HG03097 (cell line): ENCODE measurements at regions not wholly inside any gene's neighbourhood (a gene's known extent, or its start where the extent isn't known, plus 50 kb on each side); places are given as distances from the start of the nearest gene placed in this dataset.

Source experiments
- ATAC-seq: cut with Tn5 transposase; IDR thresholded peaks from one replicate; pipeline ENCODE4 v1.9.1; 2021; ENCODE audit not compliant: unreplicated experiment, low FRiP score

- no peak for ATAC-seq
These were observed 300.8 kb downstream of the PAX1 start for GRCh38 chr20:22006306-22006705.

DNA sequence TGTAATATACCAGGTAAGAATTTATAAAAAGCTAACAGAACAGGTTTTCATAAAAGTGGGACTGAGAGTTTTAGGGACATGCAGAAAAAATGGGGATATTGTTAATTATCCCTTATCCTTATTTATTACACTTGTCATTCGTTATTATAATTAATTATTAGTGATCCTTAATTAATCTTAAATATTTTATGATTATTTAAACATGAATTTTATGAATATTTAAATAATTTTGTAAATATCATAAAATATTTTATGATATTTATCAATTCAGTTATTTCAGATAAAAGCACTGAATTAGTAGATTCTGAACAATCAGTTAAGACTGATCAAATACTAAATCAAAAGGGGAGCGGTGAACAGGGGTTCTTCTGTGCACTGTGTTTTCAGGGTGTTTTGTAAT lies 300.1 kb downstream of the PAX1 start:
- ATAC-seq: no peak

DNA sequence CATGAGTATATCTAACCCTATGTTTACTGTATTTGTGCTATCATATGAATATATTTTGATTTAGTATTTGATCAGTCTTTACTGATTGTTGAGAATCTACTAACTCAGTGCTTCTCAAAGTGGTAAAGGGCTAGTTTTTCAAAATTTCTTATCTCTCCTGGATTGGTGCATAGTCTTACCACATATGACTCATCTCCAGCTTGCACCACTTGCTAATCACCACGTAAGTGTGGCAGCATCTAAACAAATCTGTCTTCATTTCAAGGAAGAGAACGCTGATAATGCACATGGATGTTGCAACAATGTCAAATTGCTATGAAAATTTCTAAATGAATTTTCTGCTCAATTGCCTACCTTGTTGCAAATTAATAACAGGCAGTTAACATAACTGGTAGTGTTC lies 299.5 kb downstream of the PAX1 start:
- no peak for ATAC-seq

DNA sequence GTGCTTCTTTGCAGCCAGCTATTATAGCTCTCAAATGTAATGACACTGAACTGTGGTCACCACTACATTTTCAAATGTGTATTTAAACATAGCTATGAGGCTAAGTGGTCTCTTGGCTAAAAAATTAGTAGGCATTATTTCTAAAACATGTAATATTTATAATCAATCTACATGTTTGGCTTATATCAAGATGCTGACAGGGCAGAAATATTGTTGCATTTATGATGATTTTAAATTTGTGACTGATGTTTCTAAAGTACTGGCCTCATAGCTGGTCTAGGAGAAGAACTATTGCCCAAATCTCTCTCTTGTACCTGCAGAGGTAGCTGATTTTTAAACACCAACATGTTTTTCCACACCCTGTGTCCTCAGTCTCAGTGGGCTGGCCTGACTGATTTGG lies 298.2 kb downstream of the PAX1 start:
- no peak for ATAC-seq

- ATAC-seq: no peak
These were observed 296.4 kb downstream of the PAX1 start for GRCh38 chr20:22001886-22002285.

DNA sequence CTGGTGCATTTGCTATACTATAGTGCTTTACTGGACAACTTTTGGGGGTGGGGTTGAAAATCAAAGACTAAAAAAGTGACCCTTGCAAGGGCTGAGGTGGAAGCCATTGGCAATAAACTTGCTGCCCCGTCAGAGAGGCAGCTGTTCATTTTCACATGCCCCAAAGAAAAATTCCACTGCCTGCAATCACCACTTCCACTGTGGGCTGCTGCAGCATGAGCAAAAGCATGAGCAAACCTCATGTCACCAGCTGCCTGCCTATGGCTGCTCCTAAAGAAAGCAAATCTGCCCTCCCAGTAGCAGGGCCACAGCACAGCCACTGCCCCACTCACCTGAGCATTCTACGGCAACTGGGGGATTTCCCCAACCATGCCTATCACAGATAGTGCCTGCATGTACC lies 290.0 kb downstream of the PAX1 start:
- ATAC-seq: no peak

DNA sequence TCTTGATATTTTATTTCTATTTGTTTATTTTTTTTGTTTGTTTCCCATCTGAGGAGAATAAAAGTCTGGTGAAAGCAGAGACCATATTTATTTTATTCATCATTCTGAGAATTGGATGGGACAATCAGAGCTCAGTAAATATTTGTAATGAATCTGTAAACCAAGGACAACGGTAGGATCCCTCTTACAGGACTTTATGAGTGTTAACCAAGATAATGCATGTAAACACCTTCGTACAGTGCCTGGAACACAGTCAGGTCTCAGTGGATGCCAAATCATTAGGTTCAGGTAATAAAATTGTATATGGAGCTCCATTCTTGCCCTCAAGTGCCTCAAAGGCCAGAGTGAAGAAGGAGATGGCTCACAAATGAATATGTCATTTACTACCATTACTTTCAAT lies 288.7 kb downstream of the PAX1 start:
- no peak for ATAC-seq

- no peak for ATAC-seq
These were observed 277.1 kb downstream of the PAX1 start for GRCh38 chr20:21982559-21982958.

GRCh38 chr20:21981597-21982344 lies 276.3 kb downstream of the PAX1 start:
- ATAC-seq: no peak

DNA sequence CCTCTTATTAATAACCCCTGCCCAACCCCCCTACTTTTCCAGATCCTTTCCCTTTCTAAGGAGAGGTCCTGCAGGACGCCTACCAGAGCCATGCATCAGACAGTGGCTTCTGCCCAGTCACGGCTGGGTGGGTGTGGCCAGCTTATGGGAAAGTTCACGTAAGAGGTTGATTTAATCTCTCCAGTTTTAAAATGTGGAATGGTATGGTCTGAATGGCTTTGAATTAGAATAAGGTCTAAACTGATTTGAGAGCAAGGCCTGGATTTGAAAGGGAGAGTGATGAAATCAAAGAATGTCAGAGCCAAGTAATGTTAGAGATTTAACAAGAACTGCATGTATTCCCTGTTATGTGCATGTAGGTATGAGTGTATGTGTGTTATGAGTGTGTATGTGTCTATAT lies 275.7 kb downstream of the PAX1 start:
- ATAC-seq: no peak

DNA sequence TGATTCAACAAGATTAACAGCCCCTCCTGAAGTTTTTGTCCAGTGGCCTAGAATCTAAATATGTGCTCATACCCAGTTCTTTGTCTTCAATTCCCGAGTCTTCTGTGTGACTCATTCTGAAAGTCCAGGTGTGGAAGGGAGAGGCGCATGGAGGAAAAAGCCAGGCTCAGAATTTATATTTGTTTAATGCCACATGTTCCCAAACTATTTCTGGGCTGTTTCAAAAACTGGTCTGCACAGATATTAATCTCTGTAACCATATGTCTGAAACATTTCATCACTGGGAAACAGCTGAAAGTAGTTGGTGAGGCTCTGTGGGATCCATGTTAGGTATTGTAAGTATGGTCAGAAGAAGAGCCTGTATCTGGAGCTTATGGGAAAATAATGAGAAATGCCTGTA lies 266.0 kb downstream of the PAX1 start:
- ATAC-seq: no peak

- no peak for ATAC-seq
These were observed 263.0 kb downstream of the PAX1 start for GRCh38 chr20:21968486-21968885.

- ATAC-seq: no peak
These were observed 262.0 kb downstream of the PAX1 start for GRCh38 chr20:21967481-21967880.

- ATAC-seq: no peak
These were observed 251.1 kb downstream of the PAX1 start for GRCh38 chr20:21956591-21956990.

DNA sequence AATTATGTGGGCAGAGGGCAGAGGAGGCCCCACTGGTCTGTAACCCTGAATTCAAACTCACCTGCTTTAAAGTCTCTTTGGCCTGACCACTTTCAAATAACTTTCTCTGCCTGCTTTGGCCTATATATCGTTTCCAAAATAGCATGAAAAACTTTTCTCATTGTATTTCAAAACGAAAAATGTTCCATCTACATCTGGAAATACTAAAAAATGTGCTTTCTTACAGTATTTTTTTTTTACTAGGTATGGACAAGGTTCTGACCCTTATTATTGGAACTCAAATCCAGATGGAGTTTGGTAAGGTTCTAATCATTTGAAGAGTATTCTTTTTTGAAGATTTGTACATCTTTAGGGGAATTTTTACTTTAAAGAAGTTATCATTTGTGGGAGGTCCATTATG lies 241.9 kb downstream of the PAX1 start:
- no peak for ATAC-seq

DNA sequence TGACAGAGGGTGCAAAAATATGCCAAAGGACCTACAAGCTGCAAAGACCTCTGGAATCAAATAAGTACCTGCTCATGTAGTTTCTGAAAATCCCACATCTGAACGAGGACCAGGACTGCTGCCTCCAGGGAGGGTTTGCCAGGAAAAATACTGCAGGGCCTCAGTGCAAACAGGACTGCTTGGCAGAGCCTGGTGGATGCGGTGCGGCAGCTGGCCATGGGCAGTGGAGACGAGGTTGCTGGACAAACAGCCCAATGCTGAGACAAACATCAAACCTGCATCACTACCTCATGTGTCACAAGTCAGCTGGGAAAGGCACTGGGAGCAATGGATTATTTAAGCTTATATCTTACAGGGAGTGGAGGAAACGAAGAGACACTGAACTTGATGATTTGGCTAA lies 238.8 kb downstream of the PAX1 start:
- ATAC-seq: no peak

- ATAC-seq: no peak
These were observed 236.7 kb downstream of the PAX1 start for GRCh38 chr20:21941941-21942805.

DNA sequence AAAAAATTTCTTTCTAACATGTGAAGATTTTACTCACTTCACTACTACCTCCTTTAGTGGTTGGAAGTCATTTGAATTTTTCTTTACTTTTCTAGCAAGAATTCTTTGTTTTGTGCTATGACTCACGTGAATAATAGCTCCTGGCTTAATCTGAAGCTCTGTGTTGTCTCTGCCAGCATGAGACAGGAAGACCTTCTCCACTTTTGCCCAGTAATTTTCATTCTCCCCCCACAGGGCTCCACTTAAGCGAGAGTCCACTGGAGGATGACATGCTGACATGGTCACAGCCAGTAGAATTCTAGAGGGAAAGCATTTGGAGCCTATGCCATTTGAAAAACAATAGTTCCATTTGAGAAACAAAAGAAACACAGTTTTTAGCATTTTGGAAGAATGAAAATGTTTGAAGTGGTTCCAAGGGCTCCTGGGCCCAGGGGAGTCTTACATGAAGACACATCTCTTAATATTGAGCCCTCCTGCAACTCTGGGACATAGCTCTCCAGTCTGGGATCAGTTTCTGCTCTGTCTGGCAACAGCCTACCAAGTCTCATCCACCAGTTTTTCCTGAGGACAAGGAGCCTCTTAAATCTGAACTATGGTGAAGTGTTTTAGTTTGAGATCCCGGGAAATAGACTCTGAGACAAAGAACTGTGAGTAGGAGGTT lies 231.4 kb downstream of the PAX1 start:
- no peak for ATAC-seq

DNA sequence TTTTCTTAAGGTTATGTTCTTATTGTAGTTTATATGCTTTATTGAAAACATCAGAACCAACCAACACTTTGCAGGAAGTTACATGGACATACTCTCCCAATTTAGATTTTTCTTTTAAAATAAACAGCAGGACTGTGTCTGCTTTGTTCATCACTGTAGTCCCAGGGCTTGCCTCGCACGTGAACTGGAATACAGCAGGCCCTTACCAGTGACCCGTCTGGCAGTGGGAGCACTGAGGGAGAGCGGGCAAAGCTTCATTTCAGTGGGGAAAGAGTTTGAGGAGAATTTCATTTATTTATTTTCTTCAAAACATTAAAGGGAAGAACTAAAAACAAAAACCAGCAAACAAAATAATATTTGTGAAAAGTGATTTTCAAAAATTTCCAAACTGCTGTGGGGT lies 230.8 kb downstream of the PAX1 start:
- no peak for ATAC-seq

DNA sequence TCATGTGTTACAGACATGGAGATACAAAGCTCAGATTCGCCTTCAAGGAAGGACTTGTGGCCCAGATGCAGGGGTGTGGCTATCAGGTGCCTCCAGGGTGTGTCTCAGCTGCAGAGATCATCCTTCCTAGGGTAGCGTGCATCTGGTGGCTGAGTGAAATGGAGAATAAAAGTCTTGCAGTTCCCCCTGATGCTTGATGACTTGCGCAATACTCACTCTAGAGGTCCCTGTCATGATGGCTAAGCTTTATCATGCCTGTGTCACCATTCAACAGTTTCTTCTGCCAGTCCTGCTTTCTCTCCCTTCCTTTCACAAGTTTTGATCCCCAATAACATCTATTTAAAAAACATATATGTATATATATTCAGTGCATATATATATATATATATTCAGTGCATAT lies 228.1 kb downstream of the PAX1 start:
- ATAC-seq: no peak

GRCh38 chr20:21921251-21921650 lies 215.8 kb downstream of the PAX1 start:
- no peak for ATAC-seq

DNA sequence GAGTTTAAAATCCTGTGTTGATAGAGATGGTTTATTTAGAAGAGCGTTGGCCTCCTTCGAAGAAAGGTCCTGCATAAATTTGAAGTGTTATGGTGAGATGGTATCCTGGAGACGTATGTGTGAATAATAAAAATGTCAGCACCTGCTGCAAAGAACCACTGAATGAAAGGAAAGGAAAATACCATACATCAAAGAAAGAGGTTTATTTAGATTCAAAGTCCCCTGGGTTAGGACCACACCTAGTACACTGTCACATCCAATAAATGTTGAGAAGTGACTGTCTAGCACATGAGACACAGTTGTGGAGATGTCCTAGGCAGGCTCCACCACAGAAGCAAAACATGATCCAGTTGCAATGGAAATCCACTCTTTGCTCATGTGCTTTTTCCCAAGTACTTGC lies 214.7 kb downstream of the PAX1 start:
- no peak for ATAC-seq
